ENCODE measurements at regions not wholly inside any gene's neighbourhood (a gene's known extent, or its start where the extent isn't known, plus 50 kb on each side); places are given as distances from the start of the nearest gene placed in this dataset.

DNA sequence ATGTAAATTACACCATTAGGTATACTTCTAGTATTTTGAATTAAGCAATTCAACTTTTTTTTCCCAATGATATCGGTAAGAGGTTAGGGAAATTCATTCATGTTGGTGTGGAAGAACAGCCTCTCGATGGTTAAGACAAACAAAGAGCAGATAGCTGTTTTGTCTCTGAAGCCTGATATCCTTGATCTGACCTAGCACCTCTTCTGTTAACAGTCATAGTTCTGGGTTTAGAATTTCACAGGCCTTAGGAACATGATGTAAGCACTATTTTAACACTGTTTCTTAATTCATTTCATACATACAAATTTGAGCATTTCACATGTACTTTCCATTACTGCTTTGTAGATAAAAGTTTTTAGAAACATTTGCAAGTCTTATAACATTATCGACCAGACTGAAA, 367.5 kb upstream of the ZNF385D start:
- TF ChIP-seq, protein P1, sequence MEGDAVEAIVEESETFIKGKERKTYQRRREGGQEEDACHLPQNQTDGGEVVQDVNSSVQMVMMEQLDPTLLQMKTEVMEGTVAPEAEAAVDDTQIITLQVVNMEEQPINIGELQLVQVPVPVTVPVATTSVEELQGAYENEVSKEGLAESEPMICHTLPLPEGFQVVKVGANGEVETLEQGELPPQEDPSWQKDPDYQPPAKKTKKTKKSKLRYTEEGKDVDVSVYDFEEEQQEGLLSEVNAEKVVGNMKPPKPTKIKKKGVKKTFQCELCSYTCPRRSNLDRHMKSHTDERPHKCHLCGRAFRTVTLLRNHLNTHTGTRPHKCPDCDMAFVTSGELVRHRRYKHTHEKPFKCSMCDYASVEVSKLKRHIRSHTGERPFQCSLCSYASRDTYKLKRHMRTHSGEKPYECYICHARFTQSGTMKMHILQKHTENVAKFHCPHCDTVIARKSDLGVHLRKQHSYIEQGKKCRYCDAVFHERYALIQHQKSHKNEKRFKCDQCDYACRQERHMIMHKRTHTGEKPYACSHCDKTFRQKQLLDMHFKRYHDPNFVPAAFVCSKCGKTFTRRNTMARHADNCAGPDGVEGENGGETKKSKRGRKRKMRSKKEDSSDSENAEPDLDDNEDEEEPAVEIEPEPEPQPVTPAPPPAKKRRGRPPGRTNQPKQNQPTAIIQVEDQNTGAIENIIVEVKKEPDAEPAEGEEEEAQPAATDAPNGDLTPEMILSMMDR (IDR thresholded peaks at IDR 0.05; ENCODE audit: insufficient read depth, low read length, missing control alignments) = no peak
- ChIA-PET POLR2A (no interaction called here), CTCF (interaction anchor here (0.6 to 1.5 kb wide), 2 partner anchors 28 to 457 kb away, joined by 3 read pairs; no protein-coding TSS in a partner anchor)
- DNase-seq (ENCODE audit: low read depth, low spot score) = no peak
- H3K4me3 ChIP-seq (ENCODE audit: low read depth, low read length) = no peak overlapping the region

DNA sequence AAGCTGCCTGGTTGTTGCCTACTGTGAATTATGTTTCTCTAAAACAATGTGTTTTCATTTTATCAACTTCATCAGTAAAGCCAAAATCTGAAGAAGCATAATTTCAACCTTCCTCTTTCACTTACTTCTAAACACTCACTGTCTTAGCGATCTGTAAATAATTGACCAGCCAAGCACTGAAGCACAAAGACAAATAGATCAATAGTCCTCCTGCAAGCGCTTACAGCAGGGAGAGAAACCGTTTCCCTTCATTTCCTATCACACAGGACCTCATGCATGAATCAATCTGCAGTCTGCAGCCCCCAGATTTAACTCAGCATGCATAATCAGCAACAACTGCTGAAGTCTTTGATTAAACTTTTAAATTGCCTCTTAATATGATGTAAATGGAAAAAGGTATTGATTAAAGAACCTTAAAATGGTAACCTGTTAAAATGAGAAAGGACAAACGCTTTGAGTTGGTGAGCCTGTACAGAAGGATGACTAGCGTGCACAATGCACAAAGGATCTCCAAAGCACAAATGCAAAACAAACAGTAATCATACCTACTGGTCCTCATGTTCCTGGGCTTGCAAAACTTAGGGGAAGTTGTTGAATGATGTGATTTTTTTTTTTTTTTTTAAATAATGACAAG, 370.2 kb upstream of the ZNF385D start:
- POLR2A ChIA-PET = no interaction called here

DNA sequence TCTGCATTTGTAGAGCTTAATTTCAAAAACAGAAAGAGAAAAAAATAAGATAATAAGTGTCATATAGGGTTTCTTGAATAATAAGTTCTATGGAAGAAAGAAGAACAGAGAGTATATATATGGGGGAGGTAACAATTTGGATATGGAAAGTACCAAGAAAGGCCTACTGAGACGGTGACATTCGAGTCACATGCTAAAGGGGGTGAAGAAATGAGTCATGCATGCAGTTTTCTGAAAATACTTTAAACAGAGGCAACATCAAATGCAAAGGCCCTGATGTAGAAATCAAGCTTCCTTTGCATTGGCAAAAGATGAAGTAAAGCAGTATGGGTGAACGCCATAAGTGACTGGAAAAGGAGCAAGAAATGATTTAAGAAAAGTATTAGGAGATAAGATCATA, 371.6 kb upstream of the ZNF385D start:
- ChIA-PET POLR2A (no interaction called here), CTCF (interaction anchor here (1.0 to 1.2 kb wide), 2 partner anchors 10 to 1782 kb away, joined by 3 read pairs; no protein-coding TSS in a partner anchor)

More for the DNA sequence above, 370.2 kb upstream of the ZNF385D start:
- CTCF ChIA-PET = interaction anchor here (1.6 kb wide), 1 partner anchor 226 kb away, joined by 5 read pairs; no protein-coding TSS in a partner anchor
- no peak overlapping the region for H3K4me3 ChIP-seq (ENCODE audit: low read depth, low read length)
- DNase-seq (ENCODE audit: low read depth, low spot score) = no peak
- TF ChIP-seq, protein P1 (IDR thresholded peaks at IDR 0.05; ENCODE audit: insufficient read depth, low read length, missing control alignments) = no peak

DNA sequence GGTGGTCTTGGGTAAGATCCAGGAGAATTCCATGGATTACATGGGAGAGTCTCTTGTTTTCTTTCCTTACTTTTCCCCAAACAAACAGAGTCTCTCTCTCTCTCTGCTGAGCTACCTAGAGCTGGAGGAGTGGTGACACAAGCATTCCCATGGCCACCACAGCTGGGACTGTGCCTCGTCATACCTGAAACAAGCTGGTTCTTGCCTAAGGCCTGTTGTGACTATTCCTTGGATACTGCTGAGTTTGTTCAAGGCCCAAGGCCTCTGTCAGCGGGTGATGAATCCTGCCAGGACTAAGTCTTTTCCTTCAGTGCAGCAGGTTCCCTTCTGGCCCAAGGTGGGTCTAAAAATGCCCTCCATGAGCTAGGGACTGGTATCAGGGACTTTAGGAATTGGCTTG, 378.1 kb upstream of the ZNF385D start:
- ChIA-PET POLR2A (no interaction called here), CTCF (interaction anchor here (1.3 kb wide), 1 partner anchor 12 kb away, joined by 4 read pairs; no protein-coding TSS in a partner anchor)
- no peak overlapping the region for H3K4me3 ChIP-seq (ENCODE audit: low read depth, low read length)
- TF ChIP-seq, protein P1 (IDR thresholded peaks at IDR 0.05; ENCODE audit: insufficient read depth, low read length, missing control alignments) = no peak
- DNase-seq (ENCODE audit: low read depth, low spot score) = no peak

More for the DNA sequence above, 371.6 kb upstream of the ZNF385D start:
- no peak overlapping the region for H3K4me3 ChIP-seq (ENCODE audit: low read depth, low read length)
- TF ChIP-seq, protein P1 (IDR thresholded peaks at IDR 0.05; ENCODE audit: insufficient read depth, low read length, missing control alignments) = no peak
- no peak for DNase-seq (ENCODE audit: low read depth, low spot score)

DNA sequence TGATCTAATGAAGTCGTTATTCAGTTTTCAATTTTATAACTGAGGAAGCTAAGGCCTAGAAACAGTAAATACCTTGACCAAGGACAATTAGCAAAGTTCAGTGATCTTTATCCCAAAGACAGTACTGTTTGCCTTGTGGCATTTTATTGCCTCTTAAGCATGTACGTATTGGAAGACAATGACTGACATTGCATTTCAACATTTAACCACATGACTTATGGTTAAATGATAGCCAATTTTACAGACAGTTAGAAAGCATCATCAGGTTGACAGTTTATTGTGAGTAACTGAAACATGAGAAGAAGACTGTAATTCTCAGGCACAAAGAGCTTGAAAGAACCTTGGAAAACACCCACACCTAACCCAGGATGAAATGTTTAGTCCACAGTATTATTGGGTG, 390.8 kb upstream of the ZNF385D start:
- DNase-seq (ENCODE audit: low read depth, low spot score) = no peak
- CTCF ChIA-PET = no interaction called here
- no peak overlapping the region for H3K4me3 ChIP-seq (ENCODE audit: low read depth, low read length)
- POLR2A ChIA-PET = no interaction called here
- TF ChIP-seq, protein P1 (IDR thresholded peaks at IDR 0.05; ENCODE audit: insufficient read depth, low read length, missing control alignments) = no peak

DNA sequence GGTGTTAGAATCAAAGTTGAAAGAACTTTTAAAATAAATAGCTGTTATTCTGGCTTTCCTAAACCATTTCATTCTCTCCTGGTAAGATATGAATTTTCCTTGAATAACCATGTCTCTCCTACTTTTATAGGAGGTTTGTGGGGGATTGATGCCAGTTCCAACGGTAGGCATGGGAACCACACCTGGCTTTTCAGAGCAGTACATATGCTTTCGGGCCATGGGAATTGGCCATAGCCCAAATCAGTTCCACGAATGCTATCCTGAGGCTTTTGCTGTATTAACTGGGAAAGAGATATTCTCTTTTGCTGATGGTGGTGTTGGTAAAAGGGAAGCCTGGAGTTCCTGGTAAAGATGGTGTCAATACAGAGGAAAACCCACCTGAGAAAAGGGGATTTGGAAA, 396.2 kb upstream of the ZNF385D start:
- H3K4me3 ChIP-seq (ENCODE audit: low read depth, low read length) = no peak overlapping the region
- ChIA-PET POLR2A (no interaction called here), CTCF (no interaction called here)
- TF ChIP-seq, protein P1 (IDR thresholded peaks at IDR 0.05; ENCODE audit: insufficient read depth, low read length, missing control alignments) = no peak
- DNase-seq (ENCODE audit: low read depth, low spot score) = no peak
